ENCODE measurements at regions not wholly inside any gene's neighbourhood (a gene's known extent, or its start where the extent isn't known, plus 50 kb on each side); places are given as distances from the start of the nearest gene placed in this dataset.

- TF ChIP-seq CTCF (IDR thresholded peaks at IDR 0.05; ENCODE audit: low read depth, low read length, missing control alignments) = no peak
- no peak overlapping the region for H3K4me3 ChIP-seq (ENCODE audit: low read depth, low read length)
- no peak for DNase-seq (ENCODE audit: low read depth)
Observed at GRCh38 chr7:88452646-88453045, 146.0 kb upstream of the STEAP4 start.

GRCh38 chr7:88450874-88451273 lies 144.2 kb upstream of the STEAP4 start:
- H3K4me3 ChIP-seq (ENCODE audit: low read depth, low read length) = no peak overlapping the region
- TF ChIP-seq CTCF (IDR thresholded peaks at IDR 0.05; ENCODE audit: low read depth, low read length, missing control alignments) = no peak
- no peak for DNase-seq (ENCODE audit: low read depth)

DNA sequence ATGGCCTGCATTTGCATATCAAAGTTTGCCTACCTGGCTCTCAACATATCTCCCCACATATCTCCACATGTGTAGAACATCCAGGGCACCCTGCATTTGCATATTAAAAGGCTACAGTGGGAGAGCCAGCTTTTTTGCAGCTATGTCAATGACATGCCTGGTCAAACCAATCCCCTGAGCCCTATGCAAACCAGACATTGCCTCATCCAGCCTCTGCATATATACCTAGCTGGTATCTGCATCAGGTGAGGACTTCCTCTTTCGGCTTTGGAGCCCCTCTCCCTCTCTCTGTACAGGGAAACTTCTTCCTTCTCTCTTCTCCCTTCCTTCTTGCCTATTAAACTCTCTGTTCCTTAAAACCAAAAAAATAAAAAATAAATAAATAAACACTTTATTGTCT lies 142.7 kb upstream of the STEAP4 start:
- H3K4me3 ChIP-seq (ENCODE audit: low read depth, low read length) = no peak overlapping the region
- TF ChIP-seq CTCF (IDR thresholded peaks at IDR 0.05; ENCODE audit: low read depth, low read length, missing control alignments) = no peak
- DNase-seq (ENCODE audit: low read depth) = no peak

GRCh38 chr7:88442413-88442812 lies 135.7 kb upstream of the STEAP4 start:
- no peak overlapping the region for H3K4me3 ChIP-seq (ENCODE audit: low read depth, low read length)
- TF ChIP-seq CTCF (IDR thresholded peaks at IDR 0.05; ENCODE audit: low read depth, low read length, missing control alignments) = no peak
- no peak for DNase-seq (ENCODE audit: low read depth)

DNA sequence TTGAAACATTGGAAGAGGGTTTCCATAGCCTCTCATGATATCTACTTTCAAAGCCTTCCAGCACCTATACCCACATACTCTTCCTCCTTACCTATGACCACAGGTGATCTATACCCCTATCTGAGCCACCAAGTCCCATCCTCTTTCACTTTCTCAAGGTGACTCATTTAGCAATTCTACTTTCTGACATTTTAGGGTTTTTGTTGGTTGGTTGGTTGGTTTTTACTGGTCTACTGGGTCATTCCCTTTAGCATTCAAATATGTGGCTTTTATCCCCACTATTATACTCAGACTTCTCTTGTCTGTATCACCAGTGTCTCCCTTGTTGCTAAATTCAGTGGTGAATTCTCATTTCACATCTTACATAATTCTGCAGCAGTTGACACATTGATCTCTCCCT lies 130.4 kb upstream of the STEAP4 start:
- H3K4me3 ChIP-seq (ENCODE audit: low read depth, low read length) = no peak overlapping the region
- TF ChIP-seq CTCF (IDR thresholded peaks at IDR 0.05; ENCODE audit: low read depth, low read length, missing control alignments) = no peak
- no peak for DNase-seq (ENCODE audit: low read depth)

- TF ChIP-seq CTCF (IDR thresholded peaks at IDR 0.05; ENCODE audit: low read depth, low read length, missing control alignments) = no peak
- H3K4me3 ChIP-seq (ENCODE audit: low read depth, low read length) = no peak overlapping the region
- no peak for DNase-seq (ENCODE audit: low read depth)
Observed at GRCh38 chr7:88432301-88432700, 125.6 kb upstream of the STEAP4 start.

- no peak for TF ChIP-seq CTCF (IDR thresholded peaks at IDR 0.05; ENCODE audit: low read depth, low read length, missing control alignments)
- H3K4me3 ChIP-seq (ENCODE audit: low read depth, low read length) = no peak overlapping the region
- DNase-seq (ENCODE audit: low read depth) = no peak
Observed at GRCh38 chr7:88431882-88432281, 125.2 kb upstream of the STEAP4 start.

Measured in GM12864 (cell line).